ENCODE measurements at regions not wholly inside any gene's neighbourhood (a gene's known extent, or its start where the extent isn't known, plus 50 kb on each side); places are given as distances from the start of the nearest gene placed in this dataset.

DNA sequence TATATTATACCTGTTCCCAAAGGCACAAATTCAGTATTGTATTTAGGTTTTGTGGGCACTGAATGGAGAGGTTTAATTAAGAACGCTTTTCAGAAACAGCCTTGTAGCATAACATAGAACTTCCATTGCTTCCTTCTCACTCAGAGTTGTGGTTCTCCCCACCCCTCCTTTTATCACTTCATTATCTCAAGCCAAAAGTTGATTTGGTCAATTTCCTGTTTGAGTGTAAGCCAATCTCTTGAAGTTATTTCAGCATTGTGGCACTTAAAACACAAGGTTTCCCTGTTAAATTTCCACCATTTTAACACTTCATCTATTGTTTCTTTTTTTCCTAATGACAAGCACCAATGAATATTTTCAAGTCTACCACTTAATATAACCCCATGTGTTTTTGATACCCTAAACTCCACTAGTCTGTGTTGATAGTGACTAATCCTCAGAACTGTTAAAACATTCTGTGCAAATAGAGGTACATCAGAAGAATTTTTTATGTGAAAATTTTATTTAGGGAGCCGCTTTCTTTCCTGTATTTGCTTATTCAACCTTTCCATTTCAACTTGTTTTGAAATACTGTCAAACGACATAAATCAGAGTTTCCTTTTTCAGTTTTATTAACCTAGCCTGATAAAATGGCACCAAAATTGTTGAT, 340.1 kb downstream of the BCAT1 start:
- Histone ChIP-seq H3K27ac (ENCODE audit: low read depth in 2 of 2, low read length in 2 of 2) (no peak overlapping the region), H3K36me3 (ENCODE audit: control insufficient read depth in 2 of 3, insufficient read depth in 3 of 3, low read length in 3 of 3) (no peaks in the 10 kb centered on the region), H3K9me3 (ENCODE audit: control insufficient read depth in 2 of 3, insufficient read depth in 1 of 3, low read length in 3 of 3) (no peaks in the 10 kb centered on the region), H3K27me3 (ENCODE audit: control insufficient read depth, insufficient read depth, low read length) (no peaks in the 10 kb centered on the region), H3K9ac (ENCODE audit: low read length in 3 of 3) (no peak overlapping the region), H3K4me1 (ENCODE audit: control insufficient read depth in 2 of 3, insufficient read depth in 2 of 3, low read depth in 1 of 3, low read length in 3 of 3) (no peaks in the 10 kb centered on the region), H3K4me3 (ENCODE audit: low read length in 3 of 3) (no peak overlapping the region)
- FAIRE-seq (no peak), DNase-seq (peak in 1 of 5 donors; percentile 10)
- TF ChIP-seq, protein P1, sequence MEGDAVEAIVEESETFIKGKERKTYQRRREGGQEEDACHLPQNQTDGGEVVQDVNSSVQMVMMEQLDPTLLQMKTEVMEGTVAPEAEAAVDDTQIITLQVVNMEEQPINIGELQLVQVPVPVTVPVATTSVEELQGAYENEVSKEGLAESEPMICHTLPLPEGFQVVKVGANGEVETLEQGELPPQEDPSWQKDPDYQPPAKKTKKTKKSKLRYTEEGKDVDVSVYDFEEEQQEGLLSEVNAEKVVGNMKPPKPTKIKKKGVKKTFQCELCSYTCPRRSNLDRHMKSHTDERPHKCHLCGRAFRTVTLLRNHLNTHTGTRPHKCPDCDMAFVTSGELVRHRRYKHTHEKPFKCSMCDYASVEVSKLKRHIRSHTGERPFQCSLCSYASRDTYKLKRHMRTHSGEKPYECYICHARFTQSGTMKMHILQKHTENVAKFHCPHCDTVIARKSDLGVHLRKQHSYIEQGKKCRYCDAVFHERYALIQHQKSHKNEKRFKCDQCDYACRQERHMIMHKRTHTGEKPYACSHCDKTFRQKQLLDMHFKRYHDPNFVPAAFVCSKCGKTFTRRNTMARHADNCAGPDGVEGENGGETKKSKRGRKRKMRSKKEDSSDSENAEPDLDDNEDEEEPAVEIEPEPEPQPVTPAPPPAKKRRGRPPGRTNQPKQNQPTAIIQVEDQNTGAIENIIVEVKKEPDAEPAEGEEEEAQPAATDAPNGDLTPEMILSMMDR (IDR thresholded peaks at IDR 0.05; ENCODE audit: borderline replicate concordance, extremely low read depth, insufficient read depth), result no peak
- intact Hi-C loops (cut with DNase I), result no loop called here

DNA sequence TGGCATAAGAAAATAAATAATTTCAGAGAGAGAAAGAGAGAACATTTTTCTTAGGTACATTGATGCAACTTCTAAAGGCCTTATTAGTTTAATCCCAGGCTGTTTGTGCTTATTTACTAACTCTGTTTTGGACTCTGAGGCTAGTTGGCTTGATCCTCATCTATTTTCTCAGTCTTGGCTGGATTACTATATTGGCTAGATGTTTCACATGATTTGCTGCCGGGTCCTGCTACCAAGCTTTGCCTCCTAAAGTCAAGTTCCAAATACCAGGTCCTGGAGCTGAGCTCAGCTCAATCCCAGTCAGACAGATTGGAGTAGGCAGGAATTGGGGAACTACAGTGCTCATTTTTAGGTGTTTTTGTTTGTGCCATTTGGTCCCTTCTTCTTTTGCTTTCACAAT, 340.8 kb downstream of the BCAT1 start:
- Histone ChIP-seq H3K36me3 (ENCODE audit: control insufficient read depth in 2 of 3, insufficient read depth in 3 of 3, low read length in 3 of 3) (no peaks in the 10 kb centered on the region), H3K9ac (ENCODE audit: low read length in 3 of 3) (no peak overlapping the region), H3K27me3 (ENCODE audit: control insufficient read depth, insufficient read depth, low read length) (no peaks in the 10 kb centered on the region), H3K4me1 (ENCODE audit: control insufficient read depth in 2 of 3, insufficient read depth in 2 of 3, low read depth in 1 of 3, low read length in 3 of 3) (no peaks in the 10 kb centered on the region), H3K9me3 (ENCODE audit: control insufficient read depth in 2 of 3, insufficient read depth in 1 of 3, low read length in 3 of 3) (no peaks in the 10 kb centered on the region), H3K27ac (ENCODE audit: low read depth in 2 of 2, low read length in 2 of 2) (no peak overlapping the region), H3K4me3 (ENCODE audit: low read length in 3 of 3) (no peak overlapping the region)
- FAIRE-seq (no peak), DNase-seq (no peak)
- intact Hi-C loops (cut with DNase I), result no loop called here
- TF ChIP-seq, protein P1 (IDR thresholded peaks at IDR 0.05; ENCODE audit: borderline replicate concordance, extremely low read depth, insufficient read depth), result no peak

DNA sequence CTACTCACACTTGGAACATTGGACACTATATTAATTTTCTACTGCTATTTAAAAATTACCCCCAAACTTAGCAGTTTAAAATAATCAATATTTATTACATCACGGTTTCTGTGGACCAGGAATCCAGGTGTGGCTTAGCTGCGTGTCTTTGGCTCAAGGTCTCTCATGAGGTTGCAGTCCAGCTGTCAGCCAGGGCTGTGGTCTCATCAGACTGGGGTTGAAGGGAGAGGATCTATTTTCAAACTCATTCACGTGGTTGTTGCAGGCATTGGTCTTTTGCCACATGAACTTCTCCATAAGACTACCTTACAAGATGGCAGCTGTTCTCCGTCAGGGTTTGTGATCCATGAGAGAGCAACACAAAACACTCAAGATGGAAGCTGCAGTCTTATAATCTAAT, 343.0 kb downstream of the BCAT1 start:
- no peaks in the 10 kb centered on the region for H3K27me3 ChIP-seq (ENCODE audit: control insufficient read depth, insufficient read depth, low read length)
- TF ChIP-seq, protein P1 (IDR thresholded peaks at IDR 0.05; ENCODE audit: borderline replicate concordance, extremely low read depth, insufficient read depth), result no peak
- intact Hi-C loops (cut with DNase I), result no loop called here
- H3K9ac ChIP-seq (ENCODE audit: low read length in 3 of 3), result no peak overlapping the region
- no peak overlapping the region for H3K4me3 ChIP-seq (ENCODE audit: low read length in 3 of 3)
- DNase-seq (no peak), FAIRE-seq (no peak)
- H3K4me1 ChIP-seq (ENCODE audit: control insufficient read depth in 2 of 3, insufficient read depth in 2 of 3, low read depth in 1 of 3, low read length in 3 of 3), result peaks cover 0 to 3% (median 0%) of the 10 kb centered on the region in 3 donors
- no peak overlapping the region for H3K27ac ChIP-seq (ENCODE audit: low read depth in 2 of 2, low read length in 2 of 2)
- H3K36me3 ChIP-seq (ENCODE audit: control insufficient read depth in 2 of 3, insufficient read depth in 3 of 3, low read length in 3 of 3), result no peaks in the 10 kb centered on the region
- H3K9me3 ChIP-seq (ENCODE audit: control insufficient read depth in 2 of 3, insufficient read depth in 1 of 3, low read length in 3 of 3), result no peaks in the 10 kb centered on the region

DNA sequence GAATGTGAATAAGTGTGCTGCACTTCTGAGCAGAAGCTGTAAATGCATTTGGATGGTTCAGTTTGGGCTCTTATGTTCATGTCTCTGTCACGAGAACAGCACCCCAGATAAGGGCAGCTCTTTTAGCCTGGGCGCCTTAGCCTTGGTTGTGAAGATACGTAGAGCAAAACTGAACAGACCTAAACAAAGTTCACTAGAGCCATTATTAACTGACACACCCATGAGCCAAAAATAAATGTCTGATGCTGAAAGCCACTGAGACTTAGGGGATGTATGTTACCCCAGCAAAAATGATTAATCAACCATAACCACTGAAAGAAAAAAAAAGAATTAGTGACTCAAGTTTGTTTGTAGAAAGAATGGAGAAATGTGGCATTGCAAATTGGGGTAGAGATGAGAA, 343.4 kb downstream of the BCAT1 start:
- H3K27me3 ChIP-seq (ENCODE audit: control insufficient read depth, insufficient read depth, low read length), result no peaks in the 10 kb centered on the region
- no peak overlapping the region for H3K4me3 ChIP-seq (ENCODE audit: low read length in 3 of 3)
- H3K9me3 ChIP-seq (ENCODE audit: control insufficient read depth in 2 of 3, insufficient read depth in 1 of 3, low read length in 3 of 3), result no peaks in the 10 kb centered on the region
- intact Hi-C loops (cut with DNase I), result no loop called here
- TF ChIP-seq, protein P1 (IDR thresholded peaks at IDR 0.05; ENCODE audit: borderline replicate concordance, extremely low read depth, insufficient read depth), result no peak
- H3K36me3 ChIP-seq (ENCODE audit: control insufficient read depth in 2 of 3, insufficient read depth in 3 of 3, low read length in 3 of 3), result no peaks in the 10 kb centered on the region
- H3K9ac ChIP-seq (ENCODE audit: low read length in 3 of 3), result no peak overlapping the region
- H3K27ac ChIP-seq (ENCODE audit: low read depth in 2 of 2, low read length in 2 of 2), result no peak overlapping the region
- peaks cover 0 to 4% (median 0%) of the 10 kb centered on the region in 3 donors for H3K4me1 ChIP-seq (ENCODE audit: control insufficient read depth in 2 of 3, insufficient read depth in 2 of 3, low read depth in 1 of 3, low read length in 3 of 3)
- no peak for FAIRE-seq
- no peak for DNase-seq

Data from kidney (tissue), 13 donors.